ENCODE measurements at regions not wholly inside any gene's neighbourhood (a gene's known extent, or its start where the extent isn't known, plus 50 kb on each side); places are given as distances from the start of the nearest gene placed in this dataset.
"Not testable (repeated sequence)": the region's sequence is repeated elsewhere in the genome, so short reads cannot be mapped to it uniquely, and the experiment has no call there.

DNA sequence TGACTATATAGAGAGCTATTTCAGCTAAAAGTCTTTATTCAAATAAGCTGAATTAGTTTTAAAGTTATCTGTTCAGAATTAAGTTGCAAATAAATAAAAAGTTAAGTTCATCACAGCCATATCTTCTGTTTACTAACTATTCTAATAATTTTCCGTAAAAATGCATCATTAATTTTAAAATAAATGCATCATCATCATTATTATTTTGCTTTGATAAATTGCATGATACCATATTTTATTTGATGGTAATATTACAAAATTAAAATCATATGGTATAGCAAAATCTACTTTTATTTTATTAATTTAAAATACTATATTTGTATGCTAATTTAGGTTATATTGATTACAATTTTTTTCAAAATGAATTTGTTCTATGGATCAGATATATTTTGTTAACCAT is 357.3 kb upstream of the NDST4 start:
- TF ChIP-seq MAFK (conservative IDR thresholded peaks at IDR 0.05 in 1 of 2, IDR thresholded peaks at IDR 0.05 in 1 of 2; ENCODE audit: low read length in 2 of 2), result peak in 1 of 2 experiments; percentile 61; a peak in 2 of 4 replicates
- TF ChIP-seq ZC3H13 (CRISPR knock-in tag; IDR thresholded peaks at IDR 0.05), result no peak
- peak; percentile 45; the same call in 1 of the 2 replicates for TF ChIP-seq MAFF (IDR thresholded peaks at IDR 0.05; ENCODE audit: low read depth, low read length)
- no peak for TF ChIP-seq ZNF460 (CRISPR knock-in tag; IDR thresholded peaks at IDR 0.05; ENCODE audit: borderline replicate concordance)
- Histone ChIP-seq H3K9ac (ENCODE audit: insufficient read depth, low read depth, low read length) (no peak overlapping the region), H2AFZ (ENCODE audit: low read length) (no peak overlapping the region), H3K79me2 (ENCODE audit: insufficient read depth, low read length) (no peaks in the 10 kb centered on the region), H3K27ac (ENCODE audit: extremely low read length, insufficient read depth, low read length) (no peak overlapping the region), H3K27me3 (ENCODE audit: control insufficient read depth in 1 of 2, insufficient read depth in 2 of 2, low read length in 2 of 2) (no peaks in the 10 kb centered on the region), H3K4me1 (ENCODE audit: insufficient read depth, low read length) (no peaks in the 10 kb centered on the region), H3K4me2 (ENCODE audit: low read depth, low read length) (no peak overlapping the region), H3K4me3 (replicated peaks in 1 of 3; ENCODE audit: insufficient read depth in 1 of 3, low read depth in 2 of 3, low read length in 3 of 3) (no peak overlapping the region), H4K20me1 (ENCODE audit: insufficient read depth, low read length) (no peaks in the 10 kb centered on the region), H3K9me3 (ENCODE audit: low read length) (no peaks in the 10 kb centered on the region), H3K36me3 (replicated peaks in 1 of 2; ENCODE audit: control insufficient read depth in 1 of 2, insufficient read depth in 2 of 2, low read length in 2 of 2) (no peaks in the 10 kb centered on the region)
- CTCF ChIA-PET (ENCODE audit: low intra/inter-chr PET ratio, low total read pairs), result no interaction called here
- DNase-seq (ENCODE audit: low spot score), result no peak
- in situ Hi-C loops (cut with HindIII; ENCODE audit: extremely low pct_ligation_motif_present, low pct_unique_long_range_greater_than_20kb), result no loop called here
- WGBS (ENCODE audit: low lambda C conversion rate), result 2% methylated on average over 1 of the region's 1 CpG
- BruUV-seq (replicated peaks), result no TSS peak
- no peak for ATAC-seq
- intact Hi-C loops (cut with micrococcal nuclease; ENCODE audit: unreplicated experiment), result no loop called here
- FAIRE-seq, result no peak
- POLR2A ChIA-PET, result no interaction called here

DNA sequence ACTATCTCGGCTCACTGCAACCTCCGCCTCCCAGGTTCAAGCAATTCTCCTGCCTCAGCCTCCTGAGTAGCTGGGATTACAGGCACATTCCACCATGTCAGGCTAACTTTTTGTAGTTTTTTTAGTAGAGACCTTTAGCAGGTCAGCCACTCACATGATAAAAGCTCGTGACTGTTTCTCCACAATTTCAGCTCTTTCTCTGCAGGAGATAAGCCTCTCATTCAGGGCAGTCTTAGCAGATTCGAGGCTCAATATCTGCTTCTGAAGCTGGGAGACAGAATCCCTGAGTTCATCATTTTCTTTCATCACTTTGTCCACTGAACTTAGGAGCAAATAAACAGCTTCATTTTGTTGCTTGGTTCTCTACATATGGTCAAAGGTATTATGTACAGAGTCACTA is 345.9 kb upstream of the NDST4 start:
- FAIRE-seq; H3K4me3 ChIP-seq (replicated peaks in 1 of 3; ENCODE audit: insufficient read depth in 1 of 3, low read depth in 2 of 3, low read length in 3 of 3); CTCF ChIA-PET (ENCODE audit: low intra/inter-chr PET ratio, low total read pairs); DNase-seq (ENCODE audit: low spot score); H3K4me1 ChIP-seq (ENCODE audit: insufficient read depth, low read length); H3K27me3 ChIP-seq (ENCODE audit: control insufficient read depth in 1 of 2, insufficient read depth in 2 of 2, low read length in 2 of 2); H3K36me3 ChIP-seq (replicated peaks in 1 of 2; ENCODE audit: control insufficient read depth in 1 of 2, insufficient read depth in 2 of 2, low read length in 2 of 2); H3K79me2 ChIP-seq (ENCODE audit: insufficient read depth, low read length); H3K4me2 ChIP-seq (ENCODE audit: low read depth, low read length); BruUV-seq (replicated peaks); POLR2A ChIA-PET; ATAC-seq; H4K20me1 ChIP-seq (ENCODE audit: insufficient read depth, low read length); H3K9ac ChIP-seq (ENCODE audit: insufficient read depth, low read depth, low read length); H3K27ac ChIP-seq (ENCODE audit: extremely low read length, insufficient read depth, low read length); in situ Hi-C loops (cut with HindIII; ENCODE audit: extremely low pct_ligation_motif_present, low pct_unique_long_range_greater_than_20kb); H2AFZ ChIP-seq (ENCODE audit: low read length); intact Hi-C loops (cut with micrococcal nuclease; ENCODE audit: unreplicated experiment); H3K9me3 ChIP-seq (ENCODE audit: low read length): not testable (repeated sequence)
- WGBS (ENCODE audit: low lambda C conversion rate), result 15% methylated on average over 4 of the region's 4 CpGs

Data from HepG2 (cell line).